Stomach (tissue), 8 donors: ENCODE measurements at regions not wholly inside any gene's neighbourhood (a gene's known extent, or its start where the extent isn't known, plus 50 kb on each side); places are given as distances from the start of the nearest gene placed in this dataset.
"Not testable (repeated sequence)": the region's sequence is repeated elsewhere in the genome, so short reads cannot be mapped to it uniquely, and the experiment has no call there.

Experiments
- DNase-seq, 2 donors: peaks; one replicate each; pipeline versions ENCODE4 v3.0.0 to v3.0.0-alpha.2; 2013 to 2019
- H3K27ac ChIP-seq, 5 donors: fragments of 200-600 bp in 4 of 5; sonication (generic) in 4 of 5; one replicate each; pipeline ENCODE4 v1.5.1; 2013 to 2019; ENCODE audit warnings: mild to moderate bottlenecking in 1 of 5, moderate library complexity in 1 of 5
- H3K27me3 ChIP-seq, 3 donors: fragments of 200-600 bp; sonication (generic); one replicate each; pipeline ENCODE4 v1.5.1; 2017 to 2019; ENCODE audit warnings: mixed run types in 1 of 3
- H3K36me3 ChIP-seq, 4 donors: fragments of 200-600 bp; sonication (generic); 1 replicate in 3 of 4; 2 replicates in 1 of 4; pipeline ENCODE4 v1.5.1; 2016 to 2019
- H3K4me1 ChIP-seq, 4 donors: fragments of 200-600 bp; sonication (generic); one replicate each; pipeline ENCODE4 v1.5.1; 2016 to 2019
- H3K4me3 ChIP-seq, 4 donors: fragments of 200-600 bp; sonication (generic) in 3 of 4; one replicate each; pipeline ENCODE4 v1.5.1; 2016 to 2019; ENCODE audit warnings: mild to moderate bottlenecking in 1 of 4
- H3K9me3 ChIP-seq, 4 donors: fragments of 200-600 bp; sonication (generic); one replicate each; pipeline ENCODE4 v1.5.1; 2016 to 2019
- EP300 ChIP-seq: sonication (generic); formaldehyde crosslinking; IDR thresholded peaks from one replicate; pipeline ENCODE4 v1.6.1; 2017; ENCODE audit warnings: antibody characterized with exemption
- POLR2A ChIP-seq, 4 donors: fragments of 450-650 bp; IDR thresholded peaks; one replicate each; pipeline ENCODE4 v1.6.1; 2016; ENCODE audit warnings: antibody characterized with exemption in 4 of 4, control low read depth in 2 of 4, mild to moderate bottlenecking in 1 of 4, moderate library complexity in 1 of 4
- POLR2AphosphoS5 ChIP-seq, 3 donors: sonication (generic); formaldehyde crosslinking; IDR thresholded peaks; one replicate each; pipeline ENCODE4 v1.6.1; 2016; ENCODE audit warnings: antibody characterized with exemption in 3 of 3
- WGBS, 5 donors: extraction: QIAGEN DNeasy Blood & Tissue Kit in 3 of 5; methylation state at CpG; one replicate each; pipeline versions ENCODE4 v1.1.5 to v1.1.7; 2013 to 2018; 5-methylcytosine and 5-hydroxymethylcytosine counted together
- intact Hi-C: fragments of 100-400 bp; cut with DNase I; formaldehyde crosslinking; loops from one replicate; pipeline ENCODE4 v1.15.1; 2023; ENCODE audit warnings: low total_unique reads
- TF ChIP-seq, protein P1 (sequence below), 7 experiments: fragments of 450-650 bp in 4 of 7; fragments of 200-600 bp in 3 of 7; sonication (generic) in 3 of 7; IDR thresholded peaks; one replicate each; pipeline ENCODE4 v1.5.1; 2016 to 2019; ENCODE audit warnings: antibody characterized with exemption in 7 of 7, control low read depth in 2 of 7, mild to moderate bottlenecking in 1 of 7
- donor health status: healthy with polysubstance abuse.
- donor health status: Bipolar disorder and iron deficiency.
- donor health status: healthy.

DNA sequence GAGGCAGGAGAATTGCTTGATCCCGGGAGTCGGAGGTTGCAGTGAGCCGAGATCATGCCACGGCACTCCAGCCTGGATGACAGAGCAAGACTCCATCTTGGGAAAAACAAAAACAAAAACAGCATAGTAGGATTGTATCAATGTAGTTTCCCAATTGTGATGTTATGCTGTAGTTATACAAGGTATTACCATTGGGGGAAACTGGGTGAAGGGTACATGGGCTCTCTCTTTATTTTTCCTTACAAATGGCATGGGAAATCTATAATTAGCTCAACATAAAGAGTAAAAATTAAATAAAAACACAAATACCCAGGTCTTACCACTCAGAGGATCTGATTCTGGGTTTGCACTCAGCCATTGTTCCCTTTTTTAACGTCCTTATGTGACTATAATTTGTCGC, 107.9 kb downstream of the KATNIP start:
- intact Hi-C loops, result no loop called here
- no peak for DNase-seq
- Histone ChIP-seq H3K4me1 (no peaks in the 10 kb centered on the region), H3K36me3 (peaks cover 0 to 43% (median 32%) of the 10 kb centered on the region in 4 donors), H3K4me3 (no peak overlapping the region), H3K9me3 (no peaks in the 10 kb centered on the region), H3K27me3 (no peaks in the 10 kb centered on the region), H3K27ac (no peak overlapping the region)
- TF ChIP-seq POLR2AphosphoS5 (IDR thresholded peaks at IDR 0.05) (no peak), POLR2A (IDR thresholded peaks at IDR 0.05) (no peak), EP300 (no peak)
- TF ChIP-seq, protein P1, sequence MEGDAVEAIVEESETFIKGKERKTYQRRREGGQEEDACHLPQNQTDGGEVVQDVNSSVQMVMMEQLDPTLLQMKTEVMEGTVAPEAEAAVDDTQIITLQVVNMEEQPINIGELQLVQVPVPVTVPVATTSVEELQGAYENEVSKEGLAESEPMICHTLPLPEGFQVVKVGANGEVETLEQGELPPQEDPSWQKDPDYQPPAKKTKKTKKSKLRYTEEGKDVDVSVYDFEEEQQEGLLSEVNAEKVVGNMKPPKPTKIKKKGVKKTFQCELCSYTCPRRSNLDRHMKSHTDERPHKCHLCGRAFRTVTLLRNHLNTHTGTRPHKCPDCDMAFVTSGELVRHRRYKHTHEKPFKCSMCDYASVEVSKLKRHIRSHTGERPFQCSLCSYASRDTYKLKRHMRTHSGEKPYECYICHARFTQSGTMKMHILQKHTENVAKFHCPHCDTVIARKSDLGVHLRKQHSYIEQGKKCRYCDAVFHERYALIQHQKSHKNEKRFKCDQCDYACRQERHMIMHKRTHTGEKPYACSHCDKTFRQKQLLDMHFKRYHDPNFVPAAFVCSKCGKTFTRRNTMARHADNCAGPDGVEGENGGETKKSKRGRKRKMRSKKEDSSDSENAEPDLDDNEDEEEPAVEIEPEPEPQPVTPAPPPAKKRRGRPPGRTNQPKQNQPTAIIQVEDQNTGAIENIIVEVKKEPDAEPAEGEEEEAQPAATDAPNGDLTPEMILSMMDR (IDR thresholded peaks at IDR 0.05), result no peak
- WGBS, 5 donors, result 91 to 95% (median 93%) methylated on average over 6 of the region's 6 CpGs

DNA sequence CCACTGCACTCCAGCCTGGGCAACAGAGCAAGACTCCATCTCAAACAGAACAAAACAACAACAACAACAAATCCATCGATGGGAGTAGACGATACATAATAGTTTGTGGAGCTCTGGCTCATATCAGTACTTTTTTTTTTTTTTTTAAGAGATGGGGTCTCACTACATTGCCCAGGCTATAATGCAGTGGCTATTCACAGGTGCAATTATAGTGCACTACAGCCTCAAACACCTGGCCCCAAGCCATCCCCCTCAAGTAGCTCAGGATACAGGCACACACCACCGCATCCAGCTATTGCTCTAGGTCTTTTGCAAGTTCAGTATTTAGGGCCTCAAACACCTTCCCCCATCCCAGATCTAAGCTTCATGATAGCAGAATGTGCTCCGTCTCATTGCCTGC, 110.6 kb downstream of the KATNIP start:
- intact Hi-C loops, result no loop called here
- peaks cover 0 to 50% (median 25%) of the 10 kb centered on the region in 4 donors for H3K36me3 ChIP-seq
- 94 to 99% (median 97%) methylated on average over 4 of the region's 4 CpGs for WGBS, 5 donors
- no peaks in the 10 kb centered on the region for H3K9me3 ChIP-seq
- no peaks in the 10 kb centered on the region for H3K27me3 ChIP-seq
- H3K4me1 ChIP-seq, result no peaks in the 10 kb centered on the region
- DNase-seq, result no peak
- no peak overlapping the region for H3K4me3 ChIP-seq
- TF ChIP-seq EP300, result no peak
- TF ChIP-seq, protein P1 (IDR thresholded peaks at IDR 0.05), result no peak
- no peak for TF ChIP-seq POLR2A (IDR thresholded peaks at IDR 0.05)
- H3K27ac ChIP-seq, result no peak overlapping the region

DNA sequence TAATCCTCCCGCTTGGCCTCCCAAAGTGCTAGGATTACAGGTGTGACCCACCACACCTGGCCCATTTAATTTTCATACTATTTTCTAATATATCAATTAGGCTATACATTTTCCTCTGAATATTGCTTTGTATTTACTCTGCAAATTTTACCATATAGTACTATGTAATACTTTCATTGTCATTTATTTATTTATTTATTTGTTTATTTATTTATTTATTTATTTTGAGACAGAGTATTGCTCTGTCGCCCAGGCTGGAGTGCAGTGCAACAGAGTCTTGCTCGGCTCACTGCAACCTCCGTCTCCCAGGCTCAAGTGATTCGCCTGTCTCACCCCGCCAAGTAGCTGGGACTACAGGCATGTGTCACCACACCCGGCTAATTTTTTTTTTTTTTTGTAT, 113.3 kb downstream of the KATNIP start:
- H3K27ac ChIP-seq, intact Hi-C loops, H3K4me1 ChIP-seq, H3K27me3 ChIP-seq, H3K4me3 ChIP-seq, DNase-seq, H3K9me3 ChIP-seq: not testable (repeated sequence)
- peaks cover 0 to 43% (median 14%) of the 10 kb centered on the region in 4 donors for H3K36me3 ChIP-seq
- 96 to 99% (median 97%) methylated on average over 7 of the region's 7 CpGs for WGBS, 5 donors

DNA sequence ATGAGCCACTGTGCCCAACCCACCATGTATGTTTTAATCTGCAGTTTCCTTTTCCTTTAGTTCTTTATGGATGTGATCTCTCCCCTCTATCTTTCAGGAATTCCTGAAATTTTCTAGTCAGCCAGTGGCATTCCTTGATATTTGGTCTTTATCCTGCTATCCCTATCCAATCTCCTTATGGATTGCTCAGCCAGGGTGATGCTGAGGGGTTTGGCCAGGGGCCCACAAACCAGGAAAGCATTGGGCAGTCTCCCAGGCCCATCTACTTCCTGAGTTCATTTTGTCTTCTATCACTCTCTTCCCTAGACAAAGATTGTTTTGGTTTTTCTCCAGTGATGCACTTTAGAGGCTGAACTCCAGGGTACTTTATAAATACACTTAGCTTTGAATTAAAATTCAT, 115.9 kb downstream of the KATNIP start:
- Histone ChIP-seq H3K4me3 (no peak overlapping the region), H3K27me3 (no peaks in the 10 kb centered on the region), H3K9me3 (no peaks in the 10 kb centered on the region), H3K4me1 (no peaks in the 10 kb centered on the region), H3K27ac (no peak overlapping the region), H3K36me3 (peaks cover 0 to 42% (median 7%) of the 10 kb centered on the region in 4 donors)
- intact Hi-C loops, result no loop called here
- DNase-seq, result no peak
- no peak for TF ChIP-seq EP300
- TF ChIP-seq, protein P1 (IDR thresholded peaks at IDR 0.05), result no peak
- TF ChIP-seq POLR2AphosphoS5 (IDR thresholded peaks at IDR 0.05), result no peak
- no peak for TF ChIP-seq POLR2A (IDR thresholded peaks at IDR 0.05)

DNA sequence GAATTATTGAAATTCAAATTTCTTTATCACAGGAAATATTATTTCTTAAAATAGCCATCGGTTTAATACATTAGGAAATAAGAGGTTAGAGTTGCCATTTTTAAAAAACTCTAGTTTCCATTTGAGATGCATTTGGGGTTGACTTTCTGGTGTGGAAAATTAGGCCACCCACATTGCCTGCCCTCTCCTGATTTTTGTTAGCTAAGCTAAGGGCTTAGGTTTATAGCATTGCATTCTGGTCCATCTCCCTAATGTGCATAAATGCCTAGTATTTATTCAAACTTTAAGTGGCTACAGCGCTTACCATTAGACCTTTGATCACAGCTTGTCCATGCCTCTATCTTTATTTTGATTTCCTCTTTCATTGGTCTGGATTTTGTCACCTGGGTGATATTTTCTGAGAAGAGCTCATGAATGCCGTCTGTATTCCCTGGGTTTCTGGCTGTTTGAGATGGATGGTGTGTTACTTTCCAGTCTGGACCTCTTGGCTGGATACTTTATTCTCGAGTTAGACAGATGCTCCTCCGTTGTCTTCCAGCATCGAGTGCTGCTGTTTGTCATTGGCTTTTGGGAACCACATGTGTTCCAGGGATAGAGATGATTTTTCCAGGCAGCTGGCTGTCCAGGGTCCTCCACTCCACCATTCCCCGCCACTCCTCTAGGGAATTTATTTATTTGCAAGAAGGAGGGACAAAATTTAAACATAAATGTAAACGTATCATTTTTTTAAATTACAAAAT, 120.3 kb downstream of the KATNIP start:
- H3K27me3 ChIP-seq, result no peaks in the 10 kb centered on the region
- H3K27ac ChIP-seq, result no peak overlapping the region
- TF ChIP-seq, protein P1 (IDR thresholded peaks at IDR 0.05), result no peak
- TF ChIP-seq EP300 (no peak), POLR2A (IDR thresholded peaks at IDR 0.05) (no peak), POLR2AphosphoS5 (IDR thresholded peaks at IDR 0.05) (no peak)
- intact Hi-C loops, result no loop called here
- no peaks in the 10 kb centered on the region for H3K9me3 ChIP-seq
- H3K4me1 ChIP-seq, result no peaks in the 10 kb centered on the region
- WGBS, 5 donors, result 66 to 83% (median 80%) methylated on average over 8 of the region's 8 CpGs
- H3K4me3 ChIP-seq, result no peak overlapping the region
- DNase-seq, result peak in 1 of 2 donors; percentile 22
- H3K36me3 ChIP-seq, result peaks cover 0 to 26% (median 5%) of the 10 kb centered on the region in 4 donors
